HCT116 (cell line): ENCODE measurements at regions not wholly inside any gene's neighbourhood (a gene's known extent, or its start where the extent isn't known, plus 50 kb on each side); places are given as distances from the start of the nearest gene placed in this dataset.

Experiments used
- ATAC-seq: fragments of 200-7000 bp; cut with Tn5 transposase; 2 replicates; pipeline ENCODE4 v1.9.1; 2020; ENCODE audit warnings: mild to moderate bottlenecking, moderate library complexity
- BruUV-seq: library from RNA; stranded (reverse); fragments of 400-500 nt; replicated peaks from 2 replicates; lab custom pipeline; 2021; lab: Mats Ljungman, UMichigan
- CTCF ChIA-PET: fragments of 300-600 bp; sonication (Branson Sonifier 250); formaldehyde crosslinking; loops from one replicate; lab custom pipeline; 2021; ENCODE audit warnings: antibody characterized with exemption; lab: Charles Lee
- POLR2A ChIA-PET: fragments of 300-600, 350-600 bp; sonication (Branson Sonifier 250); formaldehyde crosslinking; loops from one replicate; lab custom pipeline; 2021; ENCODE audit warnings: antibody characterized with exemption; lab: Charles Lee
- RAD21 ChIA-PET, 2 experiments: fragments of 300-600 bp; sonication (Branson Sonifier 250); formaldehyde crosslinking; loops; one replicate each; lab custom pipeline; 2023; ENCODE audit warnings: low total read pairs in 2 of 2; ENCODE audit not compliant: uncharacterized antibody in 2 of 2, unreplicated experiment in 2 of 2, low non-redundant PET in 1 of 2; lab: Charles Lee
- DNase-seq: peaks from one replicate; pipeline ENCODE4 v3.0.0-alpha.2; 2010; ENCODE audit warnings: low read depth, low spot score
- H2AFZ ChIP-seq: fragments of 200-600 bp; shearing (Covaris generic), sonication (generic); 2 replicates; pipeline ENCODE4 v1.6.1; 2017; ENCODE audit warnings: low read depth, mixed run types, mixed read lengths, antibody characterized with exemption, low read length; ENCODE audit not compliant: poor library complexity, severe bottlenecking
- H3K27ac ChIP-seq: 2 replicates; pipeline ENCODE4 v1.5.1; 2012; ENCODE audit warnings: low read depth, low read length
- H3K27me3 ChIP-seq: fragments of 200-600 bp; sonication (generic); 2 replicates; pipeline ENCODE4 v1.6.1; 2016; ENCODE audit warnings: mixed run types, low read length, mixed read lengths; ENCODE audit not compliant: insufficient read depth
- H3K36me3 ChIP-seq, 2 experiments: fragments of 200-500 bp in 1 of 2; fragments of 200-600 bp in 1 of 2; sonication (Bioruptor generic) in 1 of 2; sonication (generic) in 1 of 2; 2 replicates each; pipeline versions ENCODE4 v1.5.1 to v1.6.1; 2014 to 2016; ENCODE audit warnings: low read length in 2 of 2, inconsistent platforms in 1 of 2, mixed read lengths in 1 of 2, mixed run types in 1 of 2; ENCODE audit not compliant: insufficient read depth in 2 of 2, control insufficient read depth in 1 of 2
- H3K4me1 ChIP-seq, 2 experiments: fragments of 200-600 bp in 1 of 2; sonication (generic) in 1 of 2; 2 replicates each; pipeline versions ENCODE4 v1.5.1 to v1.6.1; 2012 to 2017; ENCODE audit warnings: low read length in 2 of 2, inconsistent platforms in 1 of 2, mild to moderate bottlenecking in 1 of 2, mixed read lengths in 1 of 2, mixed run types in 1 of 2, moderate library complexity in 1 of 2; ENCODE audit not compliant: insufficient read depth in 2 of 2, control insufficient read depth in 1 of 2
- H3K4me2 ChIP-seq: fragments of 200-600 bp; sonication (generic); 2 replicates; pipeline ENCODE4 v1.6.1; 2017; ENCODE audit warnings: mixed run types, low read length, mixed read lengths
- H3K4me3 ChIP-seq, 2 experiments: fragments of 200-600 bp in 1 of 2; sonication (generic) in 1 of 2; replicated peaks in 1 of 2; 2 replicates each; pipeline ENCODE4 v1.5.1; 2011 to 2016; ENCODE audit warnings: low read length in 2 of 2, control low read depth in 1 of 2, low read depth in 1 of 2, mild to moderate bottlenecking in 1 of 2, mixed read lengths in 1 of 2, mixed run types in 1 of 2
- H3K79me2 ChIP-seq: fragments of 200-600 bp; sonication (generic); 2 replicates; pipeline ENCODE4 v1.6.1; 2017; ENCODE audit warnings: mild to moderate bottlenecking, mixed run types, low read length, moderate library complexity, mixed read lengths; ENCODE audit not compliant: insufficient read depth
- H3K9ac ChIP-seq: fragments of 200-600 bp; sonication (generic); 2 replicates; pipeline ENCODE4 v1.6.1; 2016; ENCODE audit warnings: low read length, mixed read lengths
- H3K9me2 ChIP-seq: fragments of 200-600 bp; sonication (generic), shearing (Covaris generic); 2 replicates; pipeline ENCODE4 v1.6.1; 2017; ENCODE audit warnings: mixed run types, mild to moderate bottlenecking, moderate library complexity; ENCODE audit not compliant: insufficient read depth
- H3K9me3 ChIP-seq, 2 experiments: fragments of 200-500 bp in 1 of 2; fragments of 200-600 bp in 1 of 2; sonication (Bioruptor generic) in 1 of 2; sonication (generic) in 1 of 2; 2 replicates each; pipeline ENCODE4 v1.6.1; 2014 to 2017; ENCODE audit warnings: low read length in 2 of 2, mixed read lengths in 2 of 2, inconsistent platforms in 1 of 2, low read depth in 1 of 2, mild to moderate bottlenecking in 1 of 2, mixed run types in 1 of 2, moderate library complexity in 1 of 2; ENCODE audit not compliant: control insufficient read depth in 1 of 2, insufficient read depth in 1 of 2
- H4K20me1 ChIP-seq: fragments of 200-600 bp; sonication (generic), shearing (Covaris generic); 2 replicates; pipeline ENCODE4 v1.6.1; 2017; ENCODE audit warnings: mixed run types, mild to moderate bottlenecking, moderate library complexity; ENCODE audit not compliant: insufficient read depth
- CBX3 ChIP-seq: IDR thresholded peaks from 2 replicates; pipeline ENCODE4 v1.6.1; 2012; ENCODE audit warnings: low read depth
- CEBPB ChIP-seq: IDR thresholded peaks from 2 replicates; pipeline ENCODE4 v1.6.1; 2012; ENCODE audit warnings: low read depth
- EGR1 ChIP-seq: IDR thresholded peaks from 2 replicates; pipeline ENCODE4 v1.6.1; 2012; ENCODE audit warnings: low read depth
- ELF1 ChIP-seq: IDR thresholded peaks from 2 replicates; pipeline ENCODE4 v1.6.1; 2012; ENCODE audit warnings: low read depth, borderline replicate concordance
- FOSL1 ChIP-seq: IDR thresholded peaks from 2 replicates; pipeline ENCODE4 v1.6.1; 2012; ENCODE audit warnings: low read depth
- JUND ChIP-seq: IDR thresholded peaks from 2 replicates; pipeline ENCODE4 v1.6.1; 2012
- MAX ChIP-seq: IDR thresholded peaks from 2 replicates; pipeline ENCODE4 v1.6.1; 2012
- POLR2A ChIP-seq: IDR thresholded peaks from 2 replicates; pipeline ENCODE4 v1.7.0; 2011; ENCODE audit warnings: borderline replicate concordance; ENCODE audit not compliant: insufficient read depth, insufficient read length; ENCODE audit errors: extremely low read depth
- POLR2AphosphoS5 ChIP-seq: IDR thresholded peaks from 2 replicates; pipeline ENCODE4 v1.6.1; 2011; ENCODE audit warnings: mild to moderate bottlenecking, low read depth, low read length, moderate library complexity
- RAD21 ChIP-seq: IDR thresholded peaks from 2 replicates; pipeline ENCODE4 v1.6.1; 2012; ENCODE audit warnings: low read depth, mild to moderate bottlenecking
- REST ChIP-seq: IDR thresholded peaks from 2 replicates; pipeline ENCODE4 v1.6.1; 2012; ENCODE audit warnings: low read depth
- SIN3A ChIP-seq: IDR thresholded peaks from 2 replicates; pipeline ENCODE4 v1.6.1; 2012; ENCODE audit warnings: low read depth
- SP1 ChIP-seq: IDR thresholded peaks from 2 replicates; pipeline ENCODE4 v1.6.1; 2012; ENCODE audit warnings: low read depth
- SRF ChIP-seq: IDR thresholded peaks from 2 replicates; pipeline ENCODE4 v1.6.1; 2012; ENCODE audit warnings: low read depth
- TCF7L2 ChIP-seq: IDR thresholded peaks from 2 replicates; pipeline ENCODE4 v1.7.0; 2011; ENCODE audit warnings: borderline replicate concordance, inconsistent platforms; ENCODE audit not compliant: insufficient read depth, insufficient read length; ENCODE audit errors: extremely low read depth
- YY1 ChIP-seq: IDR thresholded peaks from 2 replicates; pipeline ENCODE4 v1.6.1; 2011; ENCODE audit warnings: low read length, low read depth, moderate library complexity, mild to moderate bottlenecking; ENCODE audit not compliant: insufficient replicate concordance; ENCODE audit errors: extremely low read depth
- ZFX ChIP-seq: fragments of 450-650 bp; IDR thresholded peaks from 2 replicates; pipeline ENCODE4 v1.6.1; 2017
- ZNF274 ChIP-seq: fragments of 200-500 bp; sonication (Bioruptor generic); IDR thresholded peaks from 2 replicates; pipeline ENCODE4 v1.6.1; 2014; ENCODE audit warnings: mild to moderate bottlenecking, low read depth, low read length, inconsistent platforms
- intact Hi-C: fragments of 100-400 bp; cut with micrococcal nuclease; formaldehyde crosslinking; loops from 2 replicates; pipeline ENCODE4 v1.10.0; 2022

DNA sequence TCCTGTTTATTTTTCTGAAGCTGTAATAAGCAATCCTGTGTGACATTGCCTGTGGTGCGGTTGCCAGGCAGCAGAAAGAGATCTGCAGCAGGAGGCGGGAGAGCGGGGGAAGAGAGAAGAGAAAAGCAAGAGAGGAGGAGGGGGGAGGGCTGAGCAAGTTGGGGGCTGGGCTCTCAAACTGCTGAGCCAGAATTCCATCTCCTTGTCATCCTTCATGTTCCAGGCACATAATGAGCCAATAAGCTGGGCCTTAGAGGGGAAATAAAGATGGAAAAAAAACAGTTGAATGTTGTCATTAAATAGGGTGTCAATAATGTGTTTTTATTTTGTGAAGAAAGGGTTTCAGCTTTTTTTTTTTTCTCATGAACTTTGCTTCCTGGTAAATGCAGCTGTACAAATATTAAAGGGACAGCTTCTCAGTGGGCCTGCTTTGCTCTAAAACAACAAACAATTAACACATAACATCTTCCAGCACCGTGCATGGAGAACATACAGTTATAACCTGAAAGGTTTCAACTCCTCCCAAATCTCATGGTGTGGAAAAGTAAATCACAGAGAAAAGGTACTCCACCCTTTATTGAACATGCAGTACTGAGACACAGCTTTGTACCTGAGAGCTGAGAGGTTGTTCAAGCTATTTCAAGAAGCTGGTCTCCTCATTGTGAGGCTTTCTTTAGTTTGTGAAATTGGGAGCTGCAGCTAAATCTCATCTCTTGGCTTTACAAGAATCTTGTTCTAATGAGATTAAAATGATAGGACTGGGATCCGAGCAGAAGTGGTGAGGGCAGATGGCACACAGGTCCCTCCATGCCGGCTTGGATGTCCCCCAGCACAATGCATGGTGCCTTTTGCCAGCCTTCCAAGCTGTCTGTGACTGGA lies 451.1 kb upstream of the KCNMB2 start:
- no peak for TF ChIP-seq POLR2A
- BruUV-seq = no TSS peak
- Histone ChIP-seq H3K4me1 (no peaks in the 10 kb centered on the region), H3K27ac (no peak overlapping the region), H4K20me1 (no peaks in the 10 kb centered on the region), H3K9me2 (no peaks in the 10 kb centered on the region), H3K36me3 (no peaks in the 10 kb centered on the region), H3K9me3 (no peaks in the 10 kb centered on the region), H3K9ac (no peak overlapping the region), H3K4me2 (no peak overlapping the region), H2AFZ (no peak overlapping the region), H3K4me3 (no peak overlapping the region), H3K79me2 (no peaks in the 10 kb centered on the region), H3K27me3 (no peaks in the 10 kb centered on the region)
- RAD21 ChIA-PET = no interaction called here
- CTCF ChIA-PET = interaction anchor here (1.5 kb wide), 1 partner anchor 12 kb away, joined by 6 read pairs; no protein-coding TSS in a partner anchor
- no peak for DNase-seq
- intact Hi-C loops = no loop called here
- POLR2A ChIA-PET = no interaction called here
- ATAC-seq = no peak

DNA sequence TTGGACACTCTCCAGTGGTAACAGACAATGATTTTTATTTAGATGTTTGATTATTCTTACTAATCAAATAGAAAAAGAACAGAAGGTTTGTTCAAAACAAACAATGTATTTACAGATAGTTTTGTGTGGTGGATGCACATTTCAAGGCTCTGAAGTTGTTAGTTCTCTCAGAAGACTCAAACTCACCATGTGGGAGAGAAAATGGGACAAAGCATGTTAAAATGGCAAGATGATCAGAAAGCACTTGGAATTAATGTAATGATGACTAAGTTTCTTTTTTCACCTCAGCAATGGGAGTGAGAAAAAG lies 450.5 kb upstream of the KCNMB2 start:
- CTCF ChIA-PET = no interaction called here
- POLR2A ChIA-PET = no interaction called here
- no peak overlapping the region for H2AFZ ChIP-seq
- TF ChIP-seq ELF1 (no peak), JUND (no peak), REST (no peak), SP1 (no peak), ZFX (no peak), SRF (no peak), MAX (no peak), ZNF274 (no peak), FOSL1 (no peak), SIN3A (no peak), RAD21 (no peak), POLR2A (no peak), YY1 (no peak), TCF7L2 (no peak), EGR1 (no peak), POLR2AphosphoS5 (no peak), CBX3 (no peak), CEBPB (no peak)

More for the DNA sequence above, 450.5 kb upstream of the KCNMB2 start:
- H3K4me2 ChIP-seq = no peak overlapping the region
- no peaks in the 10 kb centered on the region for H3K79me2 ChIP-seq
- H3K4me3 ChIP-seq = no peak overlapping the region
- H4K20me1 ChIP-seq = no peaks in the 10 kb centered on the region
- RAD21 ChIA-PET = no interaction called here
- no peak for ATAC-seq
- DNase-seq = no peak
- no peaks in the 10 kb centered on the region for H3K36me3 ChIP-seq
- no peaks in the 10 kb centered on the region for H3K4me1 ChIP-seq
- intact Hi-C loops = no loop called here
- no peak overlapping the region for H3K9ac ChIP-seq
- H3K27me3 ChIP-seq = no peaks in the 10 kb centered on the region
- no peaks in the 10 kb centered on the region for H3K9me2 ChIP-seq
- no peak overlapping the region for H3K27ac ChIP-seq
- BruUV-seq = no TSS peak
- H3K9me3 ChIP-seq = no peaks in the 10 kb centered on the region
